K562 (cell line): ENCODE measurements at regions not wholly inside any gene's neighbourhood (a gene's known extent, or its start where the extent isn't known, plus 50 kb on each side); places are given as distances from the start of the nearest gene placed in this dataset.
A peak's percentile ranks its signal among the peaks of the same experiment; 100 is the strongest.

Experiments used
- BCOR ChIP-seq: fragments of 450-650 bp; IDR thresholded peaks from 2 replicates; pipeline ENCODE4 v1.6.1; 2016
- CHCHD3 ChIP-seq: fragments of 250-450 bp; sonication (Bioruptor Pico); IDR thresholded peaks from 2 replicates; pipeline ENCODE4 v2.1.2; 2022; ENCODE audit warnings: mild to moderate bottlenecking
- ETS2 ChIP-seq: IDR thresholded peaks from 2 replicates; pipeline ENCODE4 v1.6.1; 2016; ENCODE audit warnings: borderline replicate concordance, missing genetic modification characterization, mild to moderate bottlenecking, moderate library complexity, missing compliant biosample characterization; ENCODE audit not compliant: poor library complexity, severe bottlenecking
- EZH2 ChIP-seq: IDR thresholded peaks from 2 replicates; pipeline ENCODE4 v1.6.1; 2012; ENCODE audit warnings: low read depth, mild to moderate bottlenecking, inconsistent platforms, low read length, borderline replicate concordance
- FOXO4 ChIP-seq: fragments of 450-650 bp; formaldehyde crosslinking; IDR thresholded peaks from 2 replicates; pipeline ENCODE4 v1.4.0; 2020; ENCODE audit warnings: mild to moderate bottlenecking, moderate library complexity
- HDAC8 ChIP-seq: fragments of 450-650 bp; IDR thresholded peaks from 2 replicates; pipeline ENCODE4 v1.6.1; 2016; ENCODE audit warnings: mild to moderate bottlenecking, missing genetic modification characterization, moderate library complexity, missing compliant biosample characterization
- HEY1 ChIP-seq: fragments of 250-450 bp; sonication (Bioruptor Pico); IDR thresholded peaks from 2 replicates; pipeline ENCODE4 v1.5.0; 2020; ENCODE audit warnings: mild to moderate bottlenecking, moderate library complexity, borderline replicate concordance
- MNT ChIP-seq, 2 experiments: fragments of 450-650 bp; conservative IDR thresholded peaks; 2 replicates each; pipeline ENCODE4 v1.6.1; 2017; ENCODE audit warnings: mild to moderate bottlenecking in 2 of 2, moderate library complexity in 2 of 2
- MXI1 ChIP-seq: IDR thresholded peaks from 2 replicates; pipeline ENCODE4 v1.6.1; 2011; ENCODE audit warnings: low read depth, mild to moderate bottlenecking, improper control_type of control experiment, low read length
- NFE2L1 ChIP-seq: fragments of 450-650 bp; IDR thresholded peaks from 2 replicates; pipeline ENCODE4 v1.6.1; 2016; ENCODE audit warnings: missing genetic modification characterization, low read depth, mild to moderate bottlenecking, missing compliant biosample characterization, moderate library complexity, borderline replicate concordance
- PHTF2 ChIP-seq: fragments of 250-450 bp; sonication (Bioruptor Pico); IDR thresholded peaks from 2 replicates; pipeline ENCODE4 v1.5.0; 2021; ENCODE audit warnings: mild to moderate bottlenecking
- PML ChIP-seq: IDR thresholded peaks from 2 replicates; pipeline ENCODE4 v1.6.1; 2012; ENCODE audit warnings: low read length, inconsistent platforms
- SMC3 ChIP-seq: conservative IDR thresholded peaks from 2 replicates; pipeline ENCODE4 v1.6.1; 2011; ENCODE audit warnings: low read depth, low read length, improper control_type of control experiment; ENCODE audit not compliant: insufficient read depth
- SNRNP70 ChIP-seq: fragments of 200-400 bp; formaldehyde crosslinking; optimal IDR thresholded peaks from 2 replicates; pipeline ENCODE3; 2017; ENCODE audit warnings: low read depth, low read length
- SUPT5H ChIP-seq: fragments of 450-650 bp; IDR thresholded peaks from 2 replicates; pipeline ENCODE4 v1.6.1; 2016
- TCF7 ChIP-seq: sonication (generic); IDR thresholded peaks from 2 replicates; pipeline ENCODE4 v1.6.1; 2016; ENCODE audit warnings: antibody characterized with exemption, borderline replicate concordance
- TOE1 ChIP-seq, 2 experiments: fragments of 450-650 bp in 1 of 2; sonication (generic) in 1 of 2; formaldehyde crosslinking in 1 of 2; IDR thresholded peaks; 2 replicates each; pipeline versions ENCODE4 v1.7.1 to v1.8.0; 2016 to 2022; ENCODE audit warnings: borderline replicate concordance in 2 of 2, mild to moderate bottlenecking in 2 of 2, antibody characterized with exemption in 1 of 2, inconsistent platforms in 1 of 2, low read depth in 1 of 2, missing genetic modification reagents in 1 of 2, moderate library complexity in 1 of 2
- ZNF445 ChIP-seq: fragments of 250-450 bp; sonication (Bioruptor Pico); IDR thresholded peaks from 2 replicates; pipeline ENCODE4 v1.4.0; 2020; ENCODE audit warnings: low read depth, mild to moderate bottlenecking, moderate library complexity
- ZNF583 ChIP-seq: fragments of 250-450 bp; sonication (Bioruptor Pico); IDR thresholded peaks from 2 replicates; pipeline ENCODE4 v1.4.0; 2020
- ZZZ3 ChIP-seq: fragments of 450-650 bp; IDR thresholded peaks from 2 replicates; pipeline ENCODE4 v1.6.1; 2016; ENCODE audit warnings: antibody characterized with exemption, mild to moderate bottlenecking, moderate library complexity
- TF ChIP-seq, protein P1 (sequence below): fragments of 250-450 bp; sonication (Bioruptor Pico); IDR thresholded peaks from 2 replicates; pipeline ENCODE4 v1.5.0; 2021
- TF ChIP-seq, protein P2 (sequence below): IDR thresholded peaks from 2 replicates; pipeline ENCODE4 v1.6.1; 2014; ENCODE audit warnings: antibody characterized with exemption

GRCh38 chr7:25854608-25855497 is 297.1 kb upstream of the NFE2L3 start (continued):
- TF ChIP-seq NFE2L1 (tag) (no peak), SMC3 (peak; percentile 37; the same call in 1 of the 2 replicates), ZNF445 (CRISPR knock-in tag) (no peak), EZH2 (no peak), TCF7 (no peak), PML (peak; percentile 53; the same call in 1 of the 2 replicates), BCOR (no peak), PHTF2 (CRISPR knock-in tag) (no peak), SNRNP70 (no peak), MXI1 (no peak), SUPT5H (peak; percentile 85), HEY1 (CRISPR knock-in tag) (no peak), CHCHD3 (CRISPR knock-in tag) (no peak), ZNF583 (no peak), TOE1 (IDR thresholded peaks at IDR 0.05; ENCODE audit: borderline replicate concordance) (no peak), TOE1 (CRISPR knock-in tag; IDR thresholded peaks at IDR 0.05; ENCODE audit: borderline replicate concordance, low read depth) (no peak), ETS2 (tag) (no peak), ZZZ3 (no peak), MNT (conservative IDR thresholded peaks at IDR 0.05) (peak; percentile 52 to 57; a peak in 2 of 4 replicates), HDAC8 (tag) (no peak), FOXO4 (CRISPR knock-in tag) (no peak)
- TF ChIP-seq, protein P1, sequence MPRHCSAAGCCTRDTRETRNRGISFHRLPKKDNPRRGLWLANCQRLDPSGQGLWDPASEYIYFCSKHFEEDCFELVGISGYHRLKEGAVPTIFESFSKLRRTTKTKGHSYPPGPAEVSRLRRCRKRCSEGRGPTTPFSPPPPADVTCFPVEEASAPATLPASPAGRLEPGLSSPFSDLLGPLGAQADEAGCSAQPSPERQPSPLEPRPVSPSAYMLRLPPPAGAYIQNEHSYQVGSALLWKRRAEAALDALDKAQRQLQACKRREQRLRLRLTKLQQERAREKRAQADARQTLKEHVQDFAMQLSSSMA (CRISPR knock-in tag), result no peak
- TF ChIP-seq, protein P2, sequence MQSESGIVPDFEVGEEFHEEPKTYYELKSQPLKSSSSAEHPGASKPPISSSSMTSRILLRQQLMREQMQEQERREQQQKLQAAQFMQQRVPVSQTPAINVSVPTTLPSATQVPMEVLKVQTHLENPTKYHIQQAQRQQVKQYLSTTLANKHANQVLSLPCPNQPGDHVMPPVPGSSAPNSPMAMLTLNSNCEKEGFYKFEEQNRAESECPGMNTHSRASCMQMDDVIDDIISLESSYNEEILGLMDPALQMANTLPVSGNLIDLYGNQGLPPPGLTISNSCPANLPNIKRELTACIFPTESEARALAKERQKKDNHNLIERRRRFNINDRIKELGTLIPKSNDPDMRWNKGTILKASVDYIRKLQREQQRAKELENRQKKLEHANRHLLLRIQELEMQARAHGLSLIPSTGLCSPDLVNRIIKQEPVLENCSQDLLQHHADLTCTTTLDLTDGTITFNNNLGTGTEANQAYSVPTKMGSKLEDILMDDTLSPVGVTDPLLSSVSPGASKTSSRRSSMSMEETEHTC, result no peak
